ENCODE measurements at regions not wholly inside any gene's neighbourhood (a gene's known extent, or its start where the extent isn't known, plus 50 kb on each side); places are given as distances from the start of the nearest gene placed in this dataset.

DNA sequence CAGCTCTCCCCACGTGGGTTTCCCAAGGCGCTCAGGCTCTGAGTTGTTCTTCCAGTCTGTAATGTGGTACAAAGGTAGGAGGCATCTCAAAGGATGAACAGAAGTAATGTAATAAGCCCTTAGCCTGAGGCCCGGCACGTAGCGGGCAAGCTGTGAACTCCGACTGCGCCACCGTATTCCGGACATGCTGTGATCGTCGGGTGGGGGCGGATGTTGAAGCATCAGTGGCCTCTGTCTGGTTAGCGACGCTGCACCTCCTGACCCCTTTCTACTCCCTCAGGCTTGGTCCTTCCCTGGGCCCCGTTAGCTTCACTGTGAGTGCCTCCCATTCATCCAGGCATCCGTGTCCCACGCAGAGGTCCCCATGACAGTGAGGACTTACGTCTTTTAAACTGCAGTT is 151.7 kb downstream of the ERMARD start:
- H3K27me3 Mint-ChIP-seq (ENCODE audit: low read depth, unreplicated experiment), result peaks cover 20% of the 10 kb centered on the region
- no peak for DNase-seq (ENCODE audit: low read depth)

DNA sequence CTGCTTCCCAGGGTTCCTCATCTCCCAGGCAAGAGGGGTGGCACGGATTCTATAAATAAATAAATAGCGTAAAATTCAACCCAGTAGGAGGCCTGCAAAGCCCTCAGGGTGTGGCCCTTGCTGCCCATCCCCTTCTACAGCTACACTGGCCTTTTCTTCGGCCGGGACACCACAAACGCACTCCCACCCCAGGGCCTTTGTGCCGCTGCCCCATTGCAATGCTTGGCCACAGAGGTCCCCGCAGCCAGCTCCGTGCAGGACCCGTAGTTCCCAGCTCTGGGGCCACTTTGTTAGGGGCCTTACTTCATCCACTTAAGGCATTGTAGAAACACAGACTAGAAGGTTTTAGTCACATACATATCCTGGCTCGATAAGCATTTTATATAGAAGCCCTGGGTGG is 151.2 kb downstream of the ERMARD start:
- Histone ChIP-seq H3K4me2 (ENCODE audit: low read length) (no peak overlapping the region), H3K36me3 (ENCODE audit: insufficient read depth, low read length) (no peaks in the 10 kb centered on the region), H3K4me3 (ENCODE audit: insufficient read depth, low read depth, low read length) (no peak overlapping the region), H2AFZ (ENCODE audit: low read depth, low read length) (no peak overlapping the region), H4K20me1 (ENCODE audit: insufficient read depth, low read length) (no peaks in the 10 kb centered on the region), H3K27me3 (ENCODE audit: insufficient read depth, low read length) (no peaks in the 10 kb centered on the region), H3K27ac (ENCODE audit: low read depth, low read length) (no peak overlapping the region), H3K9me3 (ENCODE audit: insufficient read depth, low read depth, low read length) (peaks cover 3% of the 10 kb centered on the region), H3K4me1 (ENCODE audit: insufficient read depth, low read length) (peaks cover 4% of the 10 kb centered on the region), H3K9ac (ENCODE audit: low read length) (no peak overlapping the region), H3K79me2 (ENCODE audit: insufficient read depth, low read length) (no peaks in the 10 kb centered on the region)
- Mint-ChIP-seq H3K4me1 (ENCODE audit: low read depth, unreplicated experiment) (peaks cover 16% of the 10 kb centered on the region), H3K9me3 (ENCODE audit: unreplicated experiment) (peaks cover 9% of the 10 kb centered on the region), H3K27me3 (ENCODE audit: low read depth, unreplicated experiment) (peaks cover 15% of the 10 kb centered on the region), H3K36me3 (ENCODE audit: low read depth, unreplicated experiment) (no peaks in the 10 kb centered on the region), H3K27ac (ENCODE audit: unreplicated experiment) (no peak overlapping the region), H3K4me3 (ENCODE audit: unreplicated experiment) (no peak overlapping the region)
- no peak for TF ChIP-seq EZH2 (IDR thresholded peaks at IDR 0.05; ENCODE audit: insufficient read depth, low read length)
- TF ChIP-seq, protein P1, sequence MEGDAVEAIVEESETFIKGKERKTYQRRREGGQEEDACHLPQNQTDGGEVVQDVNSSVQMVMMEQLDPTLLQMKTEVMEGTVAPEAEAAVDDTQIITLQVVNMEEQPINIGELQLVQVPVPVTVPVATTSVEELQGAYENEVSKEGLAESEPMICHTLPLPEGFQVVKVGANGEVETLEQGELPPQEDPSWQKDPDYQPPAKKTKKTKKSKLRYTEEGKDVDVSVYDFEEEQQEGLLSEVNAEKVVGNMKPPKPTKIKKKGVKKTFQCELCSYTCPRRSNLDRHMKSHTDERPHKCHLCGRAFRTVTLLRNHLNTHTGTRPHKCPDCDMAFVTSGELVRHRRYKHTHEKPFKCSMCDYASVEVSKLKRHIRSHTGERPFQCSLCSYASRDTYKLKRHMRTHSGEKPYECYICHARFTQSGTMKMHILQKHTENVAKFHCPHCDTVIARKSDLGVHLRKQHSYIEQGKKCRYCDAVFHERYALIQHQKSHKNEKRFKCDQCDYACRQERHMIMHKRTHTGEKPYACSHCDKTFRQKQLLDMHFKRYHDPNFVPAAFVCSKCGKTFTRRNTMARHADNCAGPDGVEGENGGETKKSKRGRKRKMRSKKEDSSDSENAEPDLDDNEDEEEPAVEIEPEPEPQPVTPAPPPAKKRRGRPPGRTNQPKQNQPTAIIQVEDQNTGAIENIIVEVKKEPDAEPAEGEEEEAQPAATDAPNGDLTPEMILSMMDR (IDR thresholded peaks at IDR 0.05; ENCODE audit: insufficient read depth, low read depth, low read length), result no peak
- FAIRE-seq (no peak), DNase-seq (ENCODE audit: low read depth) (no peak)

More for the DNA sequence above, 151.7 kb downstream of the ERMARD start:
- peaks cover 6% of the 10 kb centered on the region for H3K9me3 Mint-ChIP-seq (ENCODE audit: unreplicated experiment)
- H3K9me3 ChIP-seq (ENCODE audit: insufficient read depth, low read depth, low read length), result no peaks in the 10 kb centered on the region
- no peaks in the 10 kb centered on the region for H3K27me3 ChIP-seq (ENCODE audit: insufficient read depth, low read length)
- H3K4me1 ChIP-seq (ENCODE audit: insufficient read depth, low read length), result peaks cover 4% of the 10 kb centered on the region
- no peak overlapping the region for H3K27ac ChIP-seq (ENCODE audit: low read depth, low read length)
- H4K20me1 ChIP-seq (ENCODE audit: insufficient read depth, low read length), result no peaks in the 10 kb centered on the region
- no peak overlapping the region for H3K4me2 ChIP-seq (ENCODE audit: low read length)
- no peaks in the 10 kb centered on the region for H3K36me3 ChIP-seq (ENCODE audit: insufficient read depth, low read length)
- H3K36me3 Mint-ChIP-seq (ENCODE audit: low read depth, unreplicated experiment), result no peaks in the 10 kb centered on the region
- H3K4me1 Mint-ChIP-seq (ENCODE audit: low read depth, unreplicated experiment), result peaks cover 16% of the 10 kb centered on the region
- no peaks in the 10 kb centered on the region for H3K79me2 ChIP-seq (ENCODE audit: insufficient read depth, low read length)
- TF ChIP-seq, protein P1 (IDR thresholded peaks at IDR 0.05; ENCODE audit: insufficient read depth, low read depth, low read length), result no peak
- no peak for TF ChIP-seq EZH2 (IDR thresholded peaks at IDR 0.05; ENCODE audit: insufficient read depth, low read length)
- no peak overlapping the region for H2AFZ ChIP-seq (ENCODE audit: low read depth, low read length)
- H3K4me3 Mint-ChIP-seq (ENCODE audit: unreplicated experiment), result no peak overlapping the region
- no peak overlapping the region for H3K4me3 ChIP-seq (ENCODE audit: insufficient read depth, low read depth, low read length)
- no peak for FAIRE-seq
- H3K9ac ChIP-seq (ENCODE audit: low read length), result no peak overlapping the region
- H3K27ac Mint-ChIP-seq (ENCODE audit: unreplicated experiment), result no peak overlapping the region

DNA sequence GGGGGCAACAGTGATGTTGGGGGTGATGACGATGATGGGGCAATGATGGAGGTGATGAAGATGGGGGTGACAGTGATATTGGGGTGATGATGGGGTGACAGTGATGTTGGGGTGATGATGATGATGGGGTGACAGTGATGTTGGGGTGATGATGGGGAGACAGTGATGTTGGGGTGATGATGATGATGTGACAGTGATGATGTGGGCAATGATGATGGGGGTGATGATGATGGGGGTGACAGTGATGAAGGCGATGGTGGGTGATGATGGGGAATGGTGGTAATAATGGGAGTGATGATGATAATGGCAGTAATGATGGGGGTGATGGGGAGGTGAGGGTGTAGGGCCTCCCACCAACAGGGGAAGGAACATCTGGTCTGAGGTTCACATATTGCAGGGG is 150.6 kb downstream of the ERMARD start:
- no peak overlapping the region for H3K27ac Mint-ChIP-seq (ENCODE audit: unreplicated experiment)
- TF ChIP-seq, protein P1 (IDR thresholded peaks at IDR 0.05; ENCODE audit: insufficient read depth, low read depth, low read length), result no peak
- no peak for TF ChIP-seq EZH2 (IDR thresholded peaks at IDR 0.05; ENCODE audit: insufficient read depth, low read length)
- FAIRE-seq, result no peak
- no peaks in the 10 kb centered on the region for H3K36me3 Mint-ChIP-seq (ENCODE audit: low read depth, unreplicated experiment)
- DNase-seq (ENCODE audit: low read depth), result no peak
- Histone ChIP-seq H3K4me1 (ENCODE audit: insufficient read depth, low read length) (peaks cover 4% of the 10 kb centered on the region), H3K4me3 (ENCODE audit: insufficient read depth, low read depth, low read length) (no peak overlapping the region), H3K4me2 (ENCODE audit: low read length) (no peak overlapping the region), H3K9me3 (ENCODE audit: insufficient read depth, low read depth, low read length) (peaks cover 7% of the 10 kb centered on the region), H3K79me2 (ENCODE audit: insufficient read depth, low read length) (no peaks in the 10 kb centered on the region), H3K27ac (ENCODE audit: low read depth, low read length) (no peak overlapping the region), H3K9ac (ENCODE audit: low read length) (no peak overlapping the region), H3K36me3 (ENCODE audit: insufficient read depth, low read length) (no peaks in the 10 kb centered on the region), H2AFZ (ENCODE audit: low read depth, low read length) (no peak overlapping the region), H4K20me1 (ENCODE audit: insufficient read depth, low read length) (no peaks in the 10 kb centered on the region), H3K27me3 (ENCODE audit: insufficient read depth, low read length) (no peaks in the 10 kb centered on the region)
- peaks cover 9% of the 10 kb centered on the region for H3K27me3 Mint-ChIP-seq (ENCODE audit: low read depth, unreplicated experiment)
- peaks cover 10% of the 10 kb centered on the region for H3K9me3 Mint-ChIP-seq (ENCODE audit: unreplicated experiment)
- no peak overlapping the region for H3K4me3 Mint-ChIP-seq (ENCODE audit: unreplicated experiment)
- H3K4me1 Mint-ChIP-seq (ENCODE audit: low read depth, unreplicated experiment), result peaks cover 16% of the 10 kb centered on the region

All from astrocyte (in vitro differentiated cells and primary cell).